Endothelial cell (in vitro differentiated cells): ENCODE measurements at regions not wholly inside any gene's neighbourhood (a gene's known extent, or its start where the extent isn't known, plus 50 kb on each side); places are given as distances from the start of the nearest gene placed in this dataset.
"Not testable (repeated sequence)": the region's sequence is repeated elsewhere in the genome, so short reads cannot be mapped to it uniquely, and the experiment has no call there.

Experiments used
- DNase-seq: peaks from one replicate; pipeline ENCODE4 v3.0.0; 2021; ENCODE audit warnings: low spot score
- H3K27ac Mint-ChIP-seq: one replicate; pipeline ENCODE4 v1.8.0; 2021; ENCODE audit warnings: mixed read lengths, inconsistent platforms; ENCODE audit not compliant: unreplicated experiment
- H3K27me3 Mint-ChIP-seq: one replicate; pipeline ENCODE4 v1.8.0; 2021; ENCODE audit warnings: mild to moderate bottlenecking, moderate library complexity, mixed read lengths, inconsistent platforms; ENCODE audit not compliant: unreplicated experiment
- H3K36me3 Mint-ChIP-seq: one replicate; pipeline ENCODE4 v1.8.0; 2021; ENCODE audit warnings: mild to moderate bottlenecking, low read depth, mixed read lengths, inconsistent platforms; ENCODE audit not compliant: unreplicated experiment
- H3K4me1 Mint-ChIP-seq: one replicate; pipeline ENCODE4 v1.8.0; 2021; ENCODE audit warnings: mild to moderate bottlenecking, mixed read lengths, inconsistent platforms; ENCODE audit not compliant: unreplicated experiment
- H3K4me3 Mint-ChIP-seq: one replicate; pipeline ENCODE4 v1.8.0; 2021; ENCODE audit warnings: mild to moderate bottlenecking, mixed read lengths, inconsistent platforms; ENCODE audit not compliant: unreplicated experiment
- H3K9me3 Mint-ChIP-seq: one replicate; pipeline ENCODE4 v1.8.0; 2021; ENCODE audit warnings: mixed read lengths, inconsistent platforms; ENCODE audit not compliant: unreplicated experiment
- TF ChIP-seq, protein P1 (sequence below): fragments of 200-600 bp; sonication (generic); IDR thresholded peaks from one replicate; pipeline ENCODE4 v1.5.0; 2021; ENCODE audit warnings: antibody characterized with exemption; ENCODE audit not compliant: unreplicated experiment

DNA sequence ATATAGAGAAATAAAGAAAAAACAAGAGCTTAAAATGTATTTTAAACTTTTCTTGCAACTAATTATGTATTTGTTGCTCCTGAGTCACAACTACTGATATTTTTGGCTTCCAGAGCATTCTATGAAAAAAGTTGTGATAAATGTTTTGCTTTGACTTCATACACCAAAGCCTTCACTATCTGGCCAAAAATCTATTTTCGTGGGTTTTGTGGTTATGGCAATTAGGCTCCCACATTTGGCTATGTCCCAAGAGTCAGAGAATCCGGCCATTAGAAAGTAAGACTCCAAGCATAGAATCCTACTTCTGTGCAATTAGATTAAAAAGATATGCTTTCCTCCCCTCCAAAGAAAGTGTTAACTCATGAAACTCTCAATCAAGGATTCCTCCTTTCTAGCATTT is 1456.1 kb upstream of the ACVR2A start:
- Mint-ChIP-seq H3K4me3 (no peak overlapping the region), H3K27me3 (peaks cover 4% of the 10 kb centered on the region), H3K4me1 (no peaks in the 10 kb centered on the region), H3K36me3 (no peaks in the 10 kb centered on the region), H3K27ac (no peak overlapping the region), H3K9me3 (no peaks in the 10 kb centered on the region)
- TF ChIP-seq, protein P1, sequence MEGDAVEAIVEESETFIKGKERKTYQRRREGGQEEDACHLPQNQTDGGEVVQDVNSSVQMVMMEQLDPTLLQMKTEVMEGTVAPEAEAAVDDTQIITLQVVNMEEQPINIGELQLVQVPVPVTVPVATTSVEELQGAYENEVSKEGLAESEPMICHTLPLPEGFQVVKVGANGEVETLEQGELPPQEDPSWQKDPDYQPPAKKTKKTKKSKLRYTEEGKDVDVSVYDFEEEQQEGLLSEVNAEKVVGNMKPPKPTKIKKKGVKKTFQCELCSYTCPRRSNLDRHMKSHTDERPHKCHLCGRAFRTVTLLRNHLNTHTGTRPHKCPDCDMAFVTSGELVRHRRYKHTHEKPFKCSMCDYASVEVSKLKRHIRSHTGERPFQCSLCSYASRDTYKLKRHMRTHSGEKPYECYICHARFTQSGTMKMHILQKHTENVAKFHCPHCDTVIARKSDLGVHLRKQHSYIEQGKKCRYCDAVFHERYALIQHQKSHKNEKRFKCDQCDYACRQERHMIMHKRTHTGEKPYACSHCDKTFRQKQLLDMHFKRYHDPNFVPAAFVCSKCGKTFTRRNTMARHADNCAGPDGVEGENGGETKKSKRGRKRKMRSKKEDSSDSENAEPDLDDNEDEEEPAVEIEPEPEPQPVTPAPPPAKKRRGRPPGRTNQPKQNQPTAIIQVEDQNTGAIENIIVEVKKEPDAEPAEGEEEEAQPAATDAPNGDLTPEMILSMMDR = no peak
- DNase-seq = no peak

DNA sequence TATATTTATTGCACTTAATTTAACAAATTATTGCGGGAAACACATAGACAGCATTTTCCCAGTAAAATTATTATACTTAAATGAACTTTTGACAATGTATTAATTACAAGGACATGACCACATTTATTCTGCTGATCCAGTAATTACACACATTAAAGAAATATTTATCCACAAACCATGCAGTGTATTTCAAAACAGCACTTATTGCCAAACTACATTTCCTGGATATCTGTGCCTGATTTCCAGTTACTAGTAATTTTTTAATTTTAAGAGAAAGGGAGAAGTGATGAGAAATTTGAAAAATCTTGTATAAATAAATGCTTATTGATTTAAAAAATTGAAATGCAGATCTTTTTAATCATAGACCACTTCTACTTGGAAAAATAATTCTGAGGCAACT is 1458.7 kb upstream of the ACVR2A start:
- Mint-ChIP-seq H3K9me3 (no peaks in the 10 kb centered on the region), H3K27ac (no peak overlapping the region), H3K4me1 (no peaks in the 10 kb centered on the region), H3K4me3 (no peak overlapping the region), H3K27me3 (no peaks in the 10 kb centered on the region), H3K36me3 (no peaks in the 10 kb centered on the region)
- TF ChIP-seq, protein P1 = no peak
- DNase-seq = no peak

DNA sequence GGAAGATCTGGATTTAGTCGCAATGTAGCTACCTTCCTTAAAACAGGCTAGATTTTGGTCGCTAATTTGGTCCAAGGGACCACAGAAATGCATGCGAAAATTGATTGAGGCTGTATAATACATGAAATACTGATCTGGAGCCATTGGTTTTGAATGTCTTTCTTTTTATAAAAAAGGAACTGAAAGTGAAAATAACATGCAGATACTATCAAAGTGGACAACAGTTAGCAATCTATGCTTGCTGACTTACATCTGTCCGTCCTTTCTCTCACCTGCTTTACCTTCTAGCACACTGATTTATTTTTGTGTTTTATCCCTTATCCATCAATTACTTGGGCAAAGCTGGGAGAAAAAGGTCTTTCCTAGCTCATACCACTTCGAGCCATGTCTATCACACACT is 1459.8 kb upstream of the ACVR2A start:
- TF ChIP-seq, protein P1 = no peak
- H3K4me1 Mint-ChIP-seq = no peaks in the 10 kb centered on the region
- no peaks in the 10 kb centered on the region for H3K9me3 Mint-ChIP-seq
- H3K27ac Mint-ChIP-seq = no peak overlapping the region
- no peaks in the 10 kb centered on the region for H3K36me3 Mint-ChIP-seq
- no peak overlapping the region for H3K4me3 Mint-ChIP-seq
- peaks cover 1% of the 10 kb centered on the region for H3K27me3 Mint-ChIP-seq
- DNase-seq = no peak

DNA sequence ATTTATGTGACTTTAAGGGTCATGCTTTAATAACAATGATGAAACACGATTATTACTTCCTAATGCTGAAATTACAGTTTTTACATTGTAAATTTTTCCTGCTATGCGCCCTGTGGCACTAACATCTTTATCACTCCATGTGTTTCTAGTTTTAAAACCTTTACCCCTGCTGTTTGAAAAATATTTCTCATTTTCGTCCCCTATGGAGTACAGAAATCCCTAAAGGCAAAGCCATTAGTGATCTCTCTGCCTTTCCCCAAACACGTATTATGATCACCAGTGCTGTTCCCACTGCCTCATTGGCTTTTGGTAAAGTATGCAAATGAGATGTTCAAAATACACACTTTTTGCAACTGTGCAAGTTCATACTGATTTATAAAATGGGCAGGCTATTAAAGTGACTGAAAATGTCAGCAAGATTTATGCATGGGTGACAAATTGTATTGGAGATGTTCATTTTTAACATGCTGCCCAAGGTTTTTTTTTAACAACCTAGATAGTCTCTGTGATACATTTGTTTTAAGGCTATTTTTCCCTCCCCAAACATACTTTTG is 1468.2 kb upstream of the ACVR2A start:
- DNase-seq = no peak
- H3K27ac Mint-ChIP-seq = no peak overlapping the region
- H3K4me3 Mint-ChIP-seq = no peak overlapping the region
- TF ChIP-seq, protein P1 = no peak
- peaks cover 1% of the 10 kb centered on the region for H3K27me3 Mint-ChIP-seq
- no peaks in the 10 kb centered on the region for H3K9me3 Mint-ChIP-seq
- H3K4me1 Mint-ChIP-seq = peaks cover 6% of the 10 kb centered on the region
- no peaks in the 10 kb centered on the region for H3K36me3 Mint-ChIP-seq

DNA sequence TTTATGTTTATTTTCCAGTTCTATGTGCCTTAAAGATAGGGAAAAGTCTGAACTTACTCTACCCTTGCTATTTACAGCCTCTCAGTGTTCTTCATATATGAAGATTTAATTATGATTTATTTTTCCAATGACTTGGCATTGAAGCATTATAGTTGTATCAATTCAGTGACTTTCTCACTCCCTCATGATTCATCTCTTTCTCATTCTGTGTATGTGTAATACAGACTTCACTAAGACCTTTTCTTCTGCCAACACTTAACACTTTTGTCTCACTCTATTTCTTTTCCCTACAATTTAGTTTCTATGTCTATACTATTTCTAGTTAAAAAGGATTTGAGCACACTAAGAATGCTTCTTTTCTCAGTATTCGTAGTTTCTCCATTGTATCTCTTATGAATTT is 1470.3 kb upstream of the ACVR2A start:
- TF ChIP-seq, protein P1 = no peak
- H3K27me3 Mint-ChIP-seq = no peaks in the 10 kb centered on the region
- no peak overlapping the region for H3K27ac Mint-ChIP-seq

DNA sequence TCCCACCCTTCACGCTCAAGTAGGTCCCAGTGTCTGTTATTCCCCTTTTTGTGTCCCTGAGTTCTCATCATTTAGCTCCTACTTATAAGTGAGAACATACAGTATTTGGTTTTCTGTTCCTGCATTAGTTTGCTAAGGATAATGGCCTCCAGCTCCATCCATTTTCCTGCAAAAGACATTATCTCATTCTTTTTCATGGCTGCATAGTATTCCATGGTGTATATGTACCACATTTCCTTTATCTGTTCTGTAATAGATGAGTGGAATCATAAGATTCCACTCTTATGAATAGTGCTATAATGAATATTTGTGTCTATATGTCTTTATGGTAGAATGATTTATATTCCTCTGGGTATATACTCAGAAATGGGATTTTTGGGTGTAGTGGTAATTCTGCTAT is 1473.5 kb upstream of the ACVR2A start:
- not testable (repeated sequence) for H3K9me3 Mint-ChIP-seq, H3K4me3 Mint-ChIP-seq, H3K4me1 Mint-ChIP-seq, H3K27ac Mint-ChIP-seq, H3K27me3 Mint-ChIP-seq, DNase-seq, H3K36me3 Mint-ChIP-seq

More for the DNA sequence above, 1470.3 kb upstream of the ACVR2A start:
- no peak for DNase-seq
- no peaks in the 10 kb centered on the region for H3K36me3 Mint-ChIP-seq
- peaks cover 6% of the 10 kb centered on the region for H3K4me1 Mint-ChIP-seq
- H3K4me3 Mint-ChIP-seq = no peak overlapping the region
- no peaks in the 10 kb centered on the region for H3K9me3 Mint-ChIP-seq
